Activated T-cell treated with anti-CD3 and anti-CD28 coated beads, Interleukin-2, amount 50 U/mL, for 72 hours (primary cell): ENCODE measurements at regions not wholly inside any gene's neighbourhood (a gene's known extent, or its start where the extent isn't known, plus 50 kb on each side); places are given as distances from the start of the nearest gene placed in this dataset.
"Not testable (repeated sequence)": the region's sequence is repeated elsewhere in the genome, so short reads cannot be mapped to it uniquely, and the experiment has no call there.

ENCODE experiments used
- ATAC-seq, 2 donors: fragments of 150-1000 bp; cut with Tn5 transposase; replicated peaks in 1 of 2; 2 replicates each; pipeline ENCODE4 v1.10.0; 2021; ENCODE audit warnings: moderate library complexity in 2 of 2, mild to moderate bottlenecking in 1 of 2
- DNase-seq, 2 donors: peaks; one replicate each; pipeline ENCODE4 v3.0.0; 2021 to 2022; ENCODE audit warnings: mixed read lengths in 1 of 2
- H3K27ac Mint-ChIP-seq: one replicate; pipeline ENCODE4 v1.8.0; 2022; ENCODE audit warnings: mild to moderate bottlenecking, moderate library complexity, mixed read lengths
- H3K27me3 Mint-ChIP-seq: one replicate; pipeline ENCODE4 v1.8.0; 2022; ENCODE audit warnings: low read depth, mixed read lengths
- H3K36me3 Mint-ChIP-seq, 2 donors: one replicate each; pipeline ENCODE4 v1.8.0; 2022; ENCODE audit warnings: mixed read lengths in 2 of 2, mild to moderate bottlenecking in 1 of 2; ENCODE audit not compliant: insufficient read depth in 2 of 2
- H3K4me1 Mint-ChIP-seq: one replicate; pipeline ENCODE4 v1.8.0; 2022; ENCODE audit warnings: low read depth, mixed read lengths
- H3K4me3 Mint-ChIP-seq, 2 donors: one replicate each; pipeline ENCODE4 v1.8.0; 2022; ENCODE audit warnings: mild to moderate bottlenecking in 2 of 2, mixed read lengths in 2 of 2, moderate library complexity in 2 of 2
- H3K9me3 Mint-ChIP-seq, 2 donors: one replicate each; pipeline ENCODE4 v1.8.0; 2022; ENCODE audit warnings: mixed read lengths in 2 of 2

GRCh38 chr6:86791476-86791875 lies 145.9 kb upstream of the HTR1E start:
- H3K9me3 Mint-ChIP-seq: peaks cover under 1 to 2% of the 10 kb centered on the region in 2 donors
- no peaks in the 10 kb centered on the region for H3K27me3 Mint-ChIP-seq
- no peaks in the 10 kb centered on the region for H3K36me3 Mint-ChIP-seq
- no peak overlapping the region for H3K4me3 Mint-ChIP-seq
- H3K4me1 Mint-ChIP-seq: no peaks in the 10 kb centered on the region
- no peak overlapping the region for H3K27ac Mint-ChIP-seq
- DNase-seq (no peak), ATAC-seq (no peak)

- Mint-ChIP-seq H3K36me3 (no peaks in the 10 kb centered on the region), H3K4me1 (no peaks in the 10 kb centered on the region), H3K27ac (no peak overlapping the region), H3K27me3 (no peaks in the 10 kb centered on the region), H3K9me3 (peaks cover 2% of the 10 kb centered on the region in 2 donors), H3K4me3 (no peak overlapping the region)
- ATAC-seq (no peak), DNase-seq (no peak)
These were observed 147.4 kb upstream of the HTR1E start for GRCh38 chr6:86789779-86790411.

GRCh38 chr6:86782328-86782727 lies 155.0 kb upstream of the HTR1E start:
- no peak for DNase-seq
- Mint-ChIP-seq H3K4me3 (no peak overlapping the region), H3K4me1 (no peaks in the 10 kb centered on the region), H3K27me3 (no peaks in the 10 kb centered on the region), H3K27ac (no peak overlapping the region), H3K36me3 (no peaks in the 10 kb centered on the region), H3K9me3 (peaks cover 2 to 5% of the 10 kb centered on the region in 2 donors)
- no peak for ATAC-seq

GRCh38 chr6:86780923-86781322 lies 156.4 kb upstream of the HTR1E start:
- Mint-ChIP-seq H3K9me3 (peaks cover 2 to 3% of the 10 kb centered on the region in 2 donors), H3K4me3 (no peak overlapping the region), H3K36me3 (no peaks in the 10 kb centered on the region), H3K4me1 (no peaks in the 10 kb centered on the region), H3K27me3 (no peaks in the 10 kb centered on the region), H3K27ac (no peak overlapping the region)
- DNase-seq: no peak
- no peak for ATAC-seq

- Mint-ChIP-seq H3K4me1 (no peaks in the 10 kb centered on the region), H3K36me3 (no peaks in the 10 kb centered on the region), H3K4me3 (no peak overlapping the region), H3K9me3 (peaks cover 2% of the 10 kb centered on the region in 2 donors), H3K27ac (no peak overlapping the region), H3K27me3 (no peaks in the 10 kb centered on the region)
- no peak for DNase-seq
- ATAC-seq: no peak
These were observed 161.4 kb upstream of the HTR1E start for GRCh38 chr6:86775893-86776292.

GRCh38 chr6:86765211-86765610 lies 172.1 kb upstream of the HTR1E start:
- Mint-ChIP-seq H3K4me3 (no peak overlapping the region), H3K27me3 (no peaks in the 10 kb centered on the region), H3K36me3 (no peaks in the 10 kb centered on the region), H3K9me3 (peaks cover 5 to 10% of the 10 kb centered on the region in 2 donors), H3K27ac (no peak overlapping the region), H3K4me1 (no peaks in the 10 kb centered on the region)
- no peak for DNase-seq
- no peak for ATAC-seq

- H3K4me3 Mint-ChIP-seq, H3K36me3 Mint-ChIP-seq, H3K27ac Mint-ChIP-seq, H3K27me3 Mint-ChIP-seq, DNase-seq, H3K9me3 Mint-ChIP-seq, H3K4me1 Mint-ChIP-seq, ATAC-seq: not testable (repeated sequence)
These were observed 177.4 kb upstream of the HTR1E start for GRCh38 chr6:86759953-86760352.

- Mint-ChIP-seq H3K36me3 (peaks cover 0 to 7% of the 10 kb centered on the region in 2 donors), H3K4me1 (no peaks in the 10 kb centered on the region), H3K27ac (no peak overlapping the region), H3K27me3 (no peaks in the 10 kb centered on the region), H3K4me3 (no peak overlapping the region), H3K9me3 (peaks cover 4 to 8% of the 10 kb centered on the region in 2 donors)
- ATAC-seq: no peak
- no peak for DNase-seq
These were observed 180.6 kb upstream of the HTR1E start for GRCh38 chr6:86756640-86757229.

- H3K27ac Mint-ChIP-seq: no peak overlapping the region
- no peak for ATAC-seq
- DNase-seq: no peak
- H3K36me3 Mint-ChIP-seq: no peaks in the 10 kb centered on the region
- no peaks in the 10 kb centered on the region for H3K27me3 Mint-ChIP-seq
- H3K4me3 Mint-ChIP-seq: no peak overlapping the region
- H3K4me1 Mint-ChIP-seq: no peaks in the 10 kb centered on the region
- peaks cover 2 to 17% of the 10 kb centered on the region in 2 donors for H3K9me3 Mint-ChIP-seq
These were observed 193.3 kb upstream of the HTR1E start for GRCh38 chr6:86744048-86744447.

- no peak for ATAC-seq
- H3K4me1 Mint-ChIP-seq: no peaks in the 10 kb centered on the region
- DNase-seq: no peak
- no peaks in the 10 kb centered on the region for H3K36me3 Mint-ChIP-seq
- no peaks in the 10 kb centered on the region for H3K27me3 Mint-ChIP-seq
- H3K27ac Mint-ChIP-seq: no peak overlapping the region
- H3K9me3 Mint-ChIP-seq: peaks cover 7 to 11% of the 10 kb centered on the region in 2 donors
- no peak overlapping the region for H3K4me3 Mint-ChIP-seq
These were observed 199.2 kb upstream of the HTR1E start for GRCh38 chr6:86738078-86738477.

GRCh38 chr6:86731631-86732030 lies 205.7 kb upstream of the HTR1E start:
- H3K4me3 Mint-ChIP-seq, H3K36me3 Mint-ChIP-seq, ATAC-seq, H3K9me3 Mint-ChIP-seq, DNase-seq, H3K27me3 Mint-ChIP-seq, H3K27ac Mint-ChIP-seq, H3K4me1 Mint-ChIP-seq: not testable (repeated sequence)

GRCh38 chr6:86730772-86731171 lies 206.6 kb upstream of the HTR1E start:
- H3K27me3 Mint-ChIP-seq, H3K9me3 Mint-ChIP-seq, ATAC-seq, H3K36me3 Mint-ChIP-seq, DNase-seq, H3K4me3 Mint-ChIP-seq, H3K4me1 Mint-ChIP-seq, H3K27ac Mint-ChIP-seq: not testable (repeated sequence)

GRCh38 chr6:86730216-86730615 lies 207.1 kb upstream of the HTR1E start:
- ATAC-seq (no peak), DNase-seq (no peak)
- Mint-ChIP-seq H3K4me3 (no peak overlapping the region), H3K27ac (no peak overlapping the region), H3K4me1 (no peaks in the 10 kb centered on the region), H3K9me3 (peaks cover 7 to 9% of the 10 kb centered on the region in 2 donors), H3K36me3 (peaks cover 0 to 1% of the 10 kb centered on the region in 2 donors), H3K27me3 (no peaks in the 10 kb centered on the region)

- Mint-ChIP-seq H3K27ac (no peak overlapping the region), H3K4me1 (no peaks in the 10 kb centered on the region), H3K36me3 (peaks cover 0 to 1% of the 10 kb centered on the region in 2 donors), H3K9me3 (peaks cover 7 to 8% of the 10 kb centered on the region in 2 donors), H3K4me3 (no peak overlapping the region), H3K27me3 (no peaks in the 10 kb centered on the region)
- ATAC-seq: no peak
- DNase-seq: no peak
These were observed 208.4 kb upstream of the HTR1E start for GRCh38 chr6:86728976-86729375.
